Neuronal stem cell (in vitro differentiated cells): ENCODE measurements at regions not wholly inside any gene's neighbourhood (a gene's known extent, or its start where the extent isn't known, plus 50 kb on each side); places are given as distances from the start of the nearest gene placed in this dataset.
"Not testable (repeated sequence)": the region's sequence is repeated elsewhere in the genome, so short reads cannot be mapped to it uniquely, and the experiment has no call there.

Experiments used
- DNase-seq: peaks from one replicate; pipeline ENCODE4 v3.0.0-alpha.2; 2013; ENCODE audit warnings: low spot score
- H2AFZ ChIP-seq: one replicate; pipeline ENCODE4 v1.6.1; 2013; ENCODE audit warnings: mild to moderate bottlenecking, low read length, inconsistent platforms
- H2AK5ac ChIP-seq: 2 replicates; pipeline ENCODE4 v1.6.1; 2013; ENCODE audit warnings: low read depth, mild to moderate bottlenecking, inconsistent platforms, low read length, moderate library complexity, mixed read lengths
- H2BK120ac ChIP-seq: 2 replicates; pipeline ENCODE4 v1.6.1; 2013; ENCODE audit warnings: low read depth, mild to moderate bottlenecking, inconsistent platforms, low read length, moderate library complexity, mixed read lengths
- H2BK12ac ChIP-seq: one replicate; pipeline ENCODE4 v1.6.1; 2013; ENCODE audit warnings: low read length, inconsistent platforms
- H2BK15ac ChIP-seq: 2 replicates; pipeline ENCODE4 v1.6.1; 2013; ENCODE audit warnings: mild to moderate bottlenecking, low read length, inconsistent platforms, mixed read lengths
- H2BK5ac ChIP-seq: one replicate; pipeline ENCODE4 v1.6.1; 2013; ENCODE audit warnings: inconsistent platforms, mild to moderate bottlenecking, low read length, moderate library complexity
- H3K14ac ChIP-seq: one replicate; pipeline ENCODE4 v1.6.1; 2013; ENCODE audit warnings: low read length, inconsistent platforms
- H3K18ac ChIP-seq: 2 replicates; pipeline ENCODE4 v1.6.1; 2013; ENCODE audit warnings: low read length, inconsistent platforms
- H3K23ac ChIP-seq: 2 replicates; pipeline ENCODE4 v1.6.1; 2013; ENCODE audit warnings: low read depth, mild to moderate bottlenecking, mixed read lengths, low read length, inconsistent platforms; ENCODE audit not compliant: poor library complexity
- H3K27ac ChIP-seq: replicated peaks from 3 replicates; pipeline ENCODE4 v1.5.1; 2013; ENCODE audit warnings: low read length, inconsistent platforms
- H3K27me3 ChIP-seq, 3 experiments: 2 replicates each; pipeline ENCODE4 v1.6.1; 2013; ENCODE audit warnings: low read length in 3 of 3, mild to moderate bottlenecking in 2 of 3, inconsistent platforms in 1 of 3, low read depth in 1 of 3, mixed read lengths in 1 of 3, moderate library complexity in 1 of 3; ENCODE audit not compliant: control insufficient read depth in 3 of 3, insufficient read depth in 3 of 3
- H3K36me3 ChIP-seq, 2 donors: replicated peaks in 1 of 2; 2 replicates each; pipeline ENCODE4 v1.6.1; 2013; ENCODE audit warnings: low read length in 2 of 2; ENCODE audit not compliant: control insufficient read depth in 2 of 2, insufficient read depth in 2 of 2
- H3K4ac ChIP-seq: 2 replicates; pipeline ENCODE4 v1.6.1; 2013; ENCODE audit warnings: inconsistent platforms, mild to moderate bottlenecking, low read length, moderate library complexity
- H3K4me1 ChIP-seq, 2 donors: 1 replicate in 1 of 2; 2 replicates in 1 of 2; pipeline ENCODE4 v1.6.1; 2013; ENCODE audit warnings: low read length in 2 of 2, low read depth in 1 of 2; ENCODE audit not compliant: control insufficient read depth in 2 of 2, insufficient read depth in 1 of 2
- H3K4me2 ChIP-seq: one replicate; pipeline ENCODE4 v1.6.1; 2013; ENCODE audit warnings: mild to moderate bottlenecking, low read length, inconsistent platforms; ENCODE audit not compliant: insufficient read depth, poor library complexity, severe bottlenecking
- H3K4me3 ChIP-seq, 2 donors: 2 replicates each; pipeline ENCODE4 v1.5.1; 2013; ENCODE audit warnings: low read length in 2 of 2, mild to moderate bottlenecking in 2 of 2, inconsistent platforms in 1 of 2, moderate library complexity in 1 of 2
- H3K79me1 ChIP-seq: one replicate; pipeline ENCODE4 v1.6.1; 2013; ENCODE audit warnings: low read depth, mild to moderate bottlenecking, inconsistent platforms, low read length, moderate library complexity
- H3K9ac ChIP-seq: one replicate; pipeline ENCODE4 v1.6.1; 2013; ENCODE audit warnings: mild to moderate bottlenecking, low read depth, low read length, inconsistent platforms; ENCODE audit not compliant: poor library complexity
- H3K9me3 ChIP-seq, 2 donors: replicated peaks in 1 of 2; 2 replicates each; pipeline versions ENCODE3 to v1.6.1; 2013; ENCODE audit warnings: low read length in 2 of 2, mild to moderate bottlenecking in 2 of 2, inconsistent platforms in 1 of 2, low read depth in 1 of 2, mixed read lengths in 1 of 2, moderate library complexity in 1 of 2; ENCODE audit not compliant: control insufficient read depth in 2 of 2, insufficient read depth in 1 of 2
- H4K8ac ChIP-seq: one replicate; pipeline ENCODE4 v1.6.1; 2013; ENCODE audit warnings: low read depth, mild to moderate bottlenecking, inconsistent platforms, low read length, moderate library complexity
- H4K91ac ChIP-seq: one replicate; pipeline ENCODE4 v1.6.1; 2013; ENCODE audit warnings: low read length, low read depth, mild to moderate bottlenecking, inconsistent platforms; ENCODE audit not compliant: poor library complexity
- WGBS, 2 donors: extraction: QIAGEN DNeasy Blood & Tissue Kit; methylation state at CpG; one replicate each; pipeline ENCODE4 v1.1.7; 2013; ENCODE audit warnings: missing lambda C conversion rate in 2 of 2, mixed read lengths in 1 of 2; ENCODE audit not compliant: insufficient read length in 2 of 2, insufficient replicate concordance in 1 of 2; ENCODE audit errors: extremely low coverage in 2 of 2; 5-methylcytosine and 5-hydroxymethylcytosine counted together

DNA sequence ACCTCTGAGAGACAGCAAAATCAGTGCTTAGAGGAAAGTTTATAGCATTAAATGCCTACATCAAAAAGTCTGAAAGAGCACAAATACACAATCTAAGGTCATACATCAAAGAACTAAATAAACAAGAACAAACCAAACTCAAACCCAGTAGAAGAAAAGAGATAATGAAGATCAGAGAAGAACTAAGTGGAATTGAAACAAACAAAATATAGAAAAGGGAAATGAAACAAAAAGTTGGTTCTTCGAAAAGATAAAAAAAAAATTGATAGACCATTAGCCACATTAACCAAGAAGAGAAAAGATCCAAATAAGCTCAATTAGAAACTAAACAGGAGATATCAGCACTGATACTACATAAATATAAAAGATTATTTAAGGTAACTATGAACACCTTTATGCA lies 280.0 kb upstream of the NRG3 start:
- Histone ChIP-seq H4K91ac (no peak overlapping the region), H3K27ac (no peak overlapping the region), H3K4ac (no peak overlapping the region), H3K4me1 (no peaks in the 10 kb centered on the region), H2BK5ac (no peak overlapping the region), H3K9me3 (peaks cover 0 to 2% of the 10 kb centered on the region in 2 donors), H3K27me3 (no peaks in the 10 kb centered on the region), H2BK15ac (no peak overlapping the region), H2AFZ (no peak overlapping the region), H2AK5ac (no peak overlapping the region), H3K79me1 (no peaks in the 10 kb centered on the region), H3K36me3 (no peaks in the 10 kb centered on the region), H3K14ac (no peak overlapping the region), H4K8ac (no peak overlapping the region), H3K18ac (no peak overlapping the region), H3K23ac (no peak overlapping the region), H2BK120ac (no peak overlapping the region), H3K4me3 (no peak overlapping the region), H3K9ac (no peak overlapping the region), H2BK12ac (no peak overlapping the region), H3K4me2 (no peak overlapping the region)
- no peak for DNase-seq
- WGBS, 2 donors = no CpG with 5 or more reads among the region's 1 CpG

GRCh38 chr10:81600185-81600584 lies 274.8 kb upstream of the NRG3 start:
- Histone ChIP-seq H3K4me1 (no peaks in the 10 kb centered on the region), H3K36me3 (no peaks in the 10 kb centered on the region), H3K27me3 (no peaks in the 10 kb centered on the region), H4K91ac (no peak overlapping the region), H2BK12ac (no peak overlapping the region), H3K4me2 (no peak overlapping the region), H3K4ac (no peak overlapping the region), H3K9ac (no peak overlapping the region), H2BK5ac (no peak overlapping the region), H3K9me3 (no peaks in the 10 kb centered on the region), H3K23ac (no peak overlapping the region), H3K14ac (no peak overlapping the region), H3K18ac (no peak overlapping the region), H3K79me1 (no peaks in the 10 kb centered on the region), H2BK120ac (no peak overlapping the region), H2AFZ (no peak overlapping the region), H3K27ac (no peak overlapping the region), H3K4me3 (no peak overlapping the region), H4K8ac (no peak overlapping the region), H2AK5ac (no peak overlapping the region), H2BK15ac (no peak overlapping the region)
- 100% methylated on average over 1 of the region's 2 CpGs; no CpG with 5 or more reads in 1 of the 2 donors for WGBS, 2 donors
- DNase-seq = no peak

GRCh38 chr10:81603106-81603620 lies 271.8 kb upstream of the NRG3 start:
- DNase-seq = no peak
- Histone ChIP-seq H3K9me3 (no peaks in the 10 kb centered on the region), H2AK5ac (no peak overlapping the region), H2BK12ac (no peak overlapping the region), H2BK15ac (no peak overlapping the region), H4K8ac (no peak overlapping the region), H3K27me3 (no peaks in the 10 kb centered on the region), H4K91ac (no peak overlapping the region), H2AFZ (no peak overlapping the region), H3K27ac (no peak overlapping the region), H3K14ac (no peak overlapping the region), H3K23ac (no peak overlapping the region), H3K4me3 (no peak overlapping the region), H3K79me1 (no peaks in the 10 kb centered on the region), H2BK5ac (no peak overlapping the region), H3K9ac (no peak overlapping the region), H3K4ac (no peak overlapping the region), H3K4me1 (no peaks in the 10 kb centered on the region), H3K18ac (no peak overlapping the region), H2BK120ac (no peak overlapping the region), H3K36me3 (no peaks in the 10 kb centered on the region), H3K4me2 (no peak overlapping the region)
- no CpG with 5 or more reads among the region's 4 CpGs for WGBS, 2 donors

DNA sequence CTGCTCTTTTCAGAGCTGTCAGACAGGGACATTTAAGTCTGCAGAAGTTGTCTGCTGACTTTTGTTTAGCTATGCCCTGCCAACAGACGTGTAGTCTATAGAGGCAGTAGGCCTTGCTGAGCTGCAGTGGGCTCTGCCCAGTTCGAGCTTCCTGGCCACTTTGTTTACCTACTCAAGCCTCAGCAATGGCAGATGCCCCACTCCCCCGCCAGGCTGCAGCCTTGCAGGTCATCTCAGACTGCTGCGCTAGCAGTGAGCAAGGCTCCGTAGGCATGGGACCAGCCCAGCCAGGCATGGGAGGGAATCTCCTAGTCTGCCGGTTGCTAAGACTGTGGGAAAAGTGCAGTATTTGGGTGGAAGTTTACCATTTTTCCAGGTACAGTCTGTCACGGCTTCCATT lies 230.5 kb upstream of the NRG3 start:
- not testable (repeated sequence) for H2BK5ac ChIP-seq, H3K4me3 ChIP-seq, H3K27me3 ChIP-seq, H2AK5ac ChIP-seq, H2BK120ac ChIP-seq, H4K91ac ChIP-seq, DNase-seq, H3K27ac ChIP-seq, H3K9me3 ChIP-seq, H3K18ac ChIP-seq, H2BK12ac ChIP-seq, H3K4ac ChIP-seq, H3K14ac ChIP-seq, H3K4me2 ChIP-seq, H3K36me3 ChIP-seq, H3K79me1 ChIP-seq, H4K8ac ChIP-seq, H2BK15ac ChIP-seq, H3K23ac ChIP-seq, H3K4me1 ChIP-seq, H3K9ac ChIP-seq, H2AFZ ChIP-seq
- no CpG with 5 or more reads among the region's 7 CpGs for WGBS, 2 donors
